Osteocyte (in vitro differentiated cells): ENCODE measurements at regions not wholly inside any gene's neighbourhood (a gene's known extent, or its start where the extent isn't known, plus 50 kb on each side); places are given as distances from the start of the nearest gene placed in this dataset.

Source experiments
- DNase-seq: peaks from one replicate; pipeline ENCODE4 v3.0.0; 2021; ENCODE audit warnings: mixed read lengths; ENCODE audit not compliant: unreplicated experiment; ENCODE audit errors: extremely low spot score
- H3K27ac Mint-ChIP-seq: one replicate; pipeline ENCODE4 v1.8.0; 2021; ENCODE audit warnings: mild to moderate bottlenecking, mixed read lengths; ENCODE audit not compliant: unreplicated experiment
- H3K27me3 Mint-ChIP-seq: one replicate; pipeline ENCODE4 v1.8.0; 2021; ENCODE audit warnings: mixed read lengths; ENCODE audit not compliant: unreplicated experiment
- H3K36me3 Mint-ChIP-seq: one replicate; pipeline ENCODE4 v1.8.0; 2021; ENCODE audit warnings: mixed read lengths; ENCODE audit not compliant: unreplicated experiment
- H3K4me1 Mint-ChIP-seq: one replicate; pipeline ENCODE4 v1.8.0; 2021; ENCODE audit warnings: mixed read lengths; ENCODE audit not compliant: unreplicated experiment
- H3K4me3 Mint-ChIP-seq: one replicate; pipeline ENCODE4 v1.8.0; 2021; ENCODE audit warnings: mild to moderate bottlenecking, moderate library complexity, mixed read lengths; ENCODE audit not compliant: unreplicated experiment
- H3K9me3 Mint-ChIP-seq: one replicate; pipeline ENCODE4 v1.8.0; 2021; ENCODE audit warnings: mixed read lengths; ENCODE audit not compliant: unreplicated experiment
- CTCF ChIP-seq: fragments of 200-600 bp; sonication (generic); IDR thresholded peaks from 2 replicates; pipeline ENCODE4 v1.5.0; 2021; ENCODE audit warnings: antibody characterized with exemption, mild to moderate bottlenecking, moderate library complexity

- no peaks in the 10 kb centered on the region for H3K9me3 Mint-ChIP-seq
- H3K27ac Mint-ChIP-seq, result no peak overlapping the region
- no peak for DNase-seq
- no peak for TF ChIP-seq CTCF
- no peaks in the 10 kb centered on the region for H3K4me1 Mint-ChIP-seq
- no peak overlapping the region for H3K4me3 Mint-ChIP-seq
- peaks cover 28% of the 10 kb centered on the region for H3K27me3 Mint-ChIP-seq
- no peaks in the 10 kb centered on the region for H3K36me3 Mint-ChIP-seq
These were observed 150.3 kb downstream of the PTGER3 start for GRCh38 chr1:70897273-70897672.

- no peak for DNase-seq
- H3K4me1 Mint-ChIP-seq, result no peaks in the 10 kb centered on the region
- H3K27ac Mint-ChIP-seq, result no peak overlapping the region
- H3K9me3 Mint-ChIP-seq, result no peaks in the 10 kb centered on the region
- H3K4me3 Mint-ChIP-seq, result no peak overlapping the region
- H3K27me3 Mint-ChIP-seq, result peaks cover 23% of the 10 kb centered on the region
- no peaks in the 10 kb centered on the region for H3K36me3 Mint-ChIP-seq
- TF ChIP-seq CTCF, result no peak
These were observed 147.9 kb downstream of the PTGER3 start for GRCh38 chr1:70899735-70900134.

- H3K9me3 Mint-ChIP-seq, result no peaks in the 10 kb centered on the region
- H3K4me3 Mint-ChIP-seq, result no peak overlapping the region
- H3K36me3 Mint-ChIP-seq, result no peaks in the 10 kb centered on the region
- H3K27me3 Mint-ChIP-seq, result peaks cover 18% of the 10 kb centered on the region
- H3K4me1 Mint-ChIP-seq, result no peaks in the 10 kb centered on the region
- no peak for DNase-seq
- no peak overlapping the region for H3K27ac Mint-ChIP-seq
- TF ChIP-seq CTCF, result no peak
These were observed 145.4 kb downstream of the PTGER3 start for GRCh38 chr1:70902211-70902610.

GRCh38 chr1:70906800-70907199 is 140.8 kb downstream of the PTGER3 start:
- Mint-ChIP-seq H3K9me3 (no peaks in the 10 kb centered on the region), H3K27ac (no peak overlapping the region), H3K27me3 (no peaks in the 10 kb centered on the region), H3K36me3 (no peaks in the 10 kb centered on the region), H3K4me1 (no peaks in the 10 kb centered on the region), H3K4me3 (no peak overlapping the region)
- TF ChIP-seq CTCF, result no peak
- no peak for DNase-seq

GRCh38 chr1:70907563-70908310 is 139.9 kb downstream of the PTGER3 start:
- H3K4me3 Mint-ChIP-seq, result no peak overlapping the region
- no peak for TF ChIP-seq CTCF

More at GRCh38 chr1:70907563-70908310, 139.9 kb downstream of the PTGER3 start:
- H3K27me3 Mint-ChIP-seq, result no peaks in the 10 kb centered on the region
- DNase-seq, result no peak
- no peak overlapping the region for H3K27ac Mint-ChIP-seq
- H3K4me1 Mint-ChIP-seq, result no peaks in the 10 kb centered on the region
- no peaks in the 10 kb centered on the region for H3K9me3 Mint-ChIP-seq
- H3K36me3 Mint-ChIP-seq, result no peaks in the 10 kb centered on the region
